BLaER1 (cell line): ENCODE measurements at regions not wholly inside any gene's neighbourhood (a gene's known extent, or its start where the extent isn't known, plus 50 kb on each side); places are given as distances from the start of the nearest gene placed in this dataset.

Experiments used
- H3K27ac ChIP-seq: shearing (Covaris generic); formaldehyde crosslinking; 2 replicates; pipeline ENCODE4 v1.8.1; 2022
- H3K27me3 ChIP-seq: shearing (Covaris generic); formaldehyde crosslinking; 2 replicates; pipeline ENCODE4 v1.8.1; 2022
- H3K36me3 ChIP-seq: shearing (Covaris generic); formaldehyde crosslinking; 2 replicates; pipeline ENCODE4 v1.8.1; 2022
- H3K4me1 ChIP-seq: shearing (Covaris generic); formaldehyde crosslinking; 2 replicates; pipeline ENCODE4 v1.8.1; 2022
- H3K4me2 ChIP-seq: shearing (Covaris generic); formaldehyde crosslinking; 2 replicates; pipeline ENCODE4 v1.8.1; 2022
- H3K4me3 ChIP-seq: shearing (Covaris generic); formaldehyde crosslinking; 2 replicates; pipeline ENCODE4 v1.8.1; 2022
- H3K9ac ChIP-seq: shearing (Covaris generic); formaldehyde crosslinking; 2 replicates; pipeline ENCODE4 v1.8.1; 2022
- H3K9me3 ChIP-seq: shearing (Covaris generic); formaldehyde crosslinking; 2 replicates; pipeline ENCODE4 v1.8.1; 2022
- H4K20me1 ChIP-seq: shearing (Covaris generic); formaldehyde crosslinking; 2 replicates; pipeline ENCODE4 v1.8.1; 2022
- Cebpa-rat ChIP-seq: shearing (Covaris generic); IDR thresholded peaks from 2 replicates; pipeline ENCODE4 v1.8.1; 2022

- Histone ChIP-seq H3K4me1 (peaks cover 34% of the 10 kb centered on the region), H3K27ac (no peak overlapping the region), H3K9me3 (no peaks in the 10 kb centered on the region), H3K27me3 (no peaks in the 10 kb centered on the region), H4K20me1 (no peaks in the 10 kb centered on the region), H3K9ac (no peak overlapping the region), H3K36me3 (no peaks in the 10 kb centered on the region), H3K4me2 (no peak overlapping the region), H3K4me3 (no peak overlapping the region)
- TF ChIP-seq Cebpa-rat = no peak
Observed at GRCh38 chrX:39930786-39931528, 166.8 kb downstream of the BCOR start.

GRCh38 chrX:39931529-39932282 lies 166.1 kb downstream of the BCOR start:
- no peak for TF ChIP-seq Cebpa-rat
- H3K27ac ChIP-seq = no peak overlapping the region
- no peaks in the 10 kb centered on the region for H3K27me3 ChIP-seq
- H3K36me3 ChIP-seq = no peaks in the 10 kb centered on the region
- H3K9ac ChIP-seq = no peak overlapping the region
- no peaks in the 10 kb centered on the region for H4K20me1 ChIP-seq
- no peak overlapping the region for H3K4me3 ChIP-seq
- H3K4me2 ChIP-seq = no peak overlapping the region
- H3K9me3 ChIP-seq = no peaks in the 10 kb centered on the region
- peaks cover 41% of the 10 kb centered on the region for H3K4me1 ChIP-seq

DNA sequence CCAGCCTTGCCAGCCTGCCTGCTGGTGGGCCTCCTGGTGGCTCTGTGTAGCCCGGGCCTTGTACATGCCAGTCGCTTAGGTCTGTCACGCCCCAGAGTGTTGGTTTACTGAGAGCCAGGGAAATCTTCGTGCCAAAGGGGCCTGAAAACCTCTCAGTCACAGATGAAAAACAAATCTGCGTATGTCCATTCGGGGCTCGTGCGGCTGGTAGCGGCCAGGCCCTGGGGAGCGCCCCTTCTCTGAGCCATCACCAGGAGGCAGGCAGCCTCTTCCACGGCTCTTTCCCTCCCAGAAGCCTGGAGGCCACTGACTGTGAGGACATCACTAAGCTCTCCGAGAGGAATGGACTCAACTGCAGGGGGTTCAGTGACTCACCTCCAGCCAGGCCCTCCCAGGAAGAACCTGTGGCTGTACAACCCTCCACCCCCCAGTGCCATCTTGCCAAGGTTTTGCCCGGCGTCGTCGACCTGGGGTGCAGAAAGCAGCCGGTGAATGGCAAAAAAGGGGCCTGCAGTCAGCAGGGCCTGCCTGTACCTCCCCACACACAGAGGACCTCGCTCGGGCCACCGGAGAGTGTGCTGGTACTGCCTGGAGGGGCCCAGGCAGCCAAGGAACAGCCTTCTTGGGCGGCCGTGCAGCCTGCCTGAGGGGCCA lies 162.2 kb downstream of the BCOR start:
- Histone ChIP-seq H3K36me3 (no peaks in the 10 kb centered on the region), H3K27ac (peak overlapping the region; percentile 37; the same call in 1 of the 2 replicates), H3K4me3 (no peak overlapping the region), H3K9me3 (no peaks in the 10 kb centered on the region), H3K4me2 (peak overlapping the region; percentile 77), H4K20me1 (no peaks in the 10 kb centered on the region), H3K27me3 (no peaks in the 10 kb centered on the region), H3K9ac (no peak overlapping the region), H3K4me1 (peaks cover 52% of the 10 kb centered on the region)
- TF ChIP-seq Cebpa-rat = no peak

DNA sequence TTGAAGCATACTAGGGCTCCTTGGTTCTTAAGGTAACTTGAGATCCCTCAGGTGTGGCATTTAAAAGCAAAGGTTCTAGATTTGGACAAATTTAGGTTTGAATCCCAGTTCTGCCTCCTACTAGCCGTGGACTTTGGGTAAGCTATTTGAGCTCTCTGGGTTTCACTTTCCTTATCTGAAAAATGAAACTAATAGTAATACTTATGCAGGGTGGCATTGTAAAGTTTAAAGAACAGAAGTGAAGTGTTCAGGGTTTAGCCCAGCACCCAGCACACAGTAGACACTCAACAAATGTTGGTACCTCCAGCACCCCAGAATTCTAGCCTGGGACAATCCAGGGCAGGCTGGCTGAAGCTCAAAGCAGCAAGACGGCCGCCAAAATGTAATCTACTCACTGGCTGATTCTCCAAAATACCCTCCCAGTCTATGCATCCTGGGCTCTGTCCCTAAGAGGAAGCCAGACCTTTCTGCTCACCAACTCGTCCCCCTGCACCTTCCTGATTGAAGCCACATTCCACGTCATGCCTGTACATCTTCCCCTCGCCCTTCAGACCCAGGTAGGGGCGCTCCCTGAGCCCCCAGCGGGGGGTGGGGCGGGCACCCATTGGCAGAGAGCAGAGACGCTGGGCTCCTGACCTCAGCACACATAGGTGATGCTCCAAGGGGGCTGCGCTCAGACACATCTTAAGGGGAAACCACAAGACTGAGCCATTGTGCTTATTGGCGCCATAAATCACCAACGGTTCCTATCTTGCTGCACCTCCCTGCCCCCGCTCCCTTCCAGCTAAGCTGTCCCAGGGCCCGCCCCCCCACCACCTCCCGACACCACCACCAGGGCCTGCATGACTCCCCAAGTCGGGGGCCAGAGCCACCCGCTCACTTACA lies 160.6 kb downstream of the BCOR start:
- no peak for TF ChIP-seq Cebpa-rat
- peak overlapping the region; percentile 41; the same call in 1 of the 2 replicates for H3K4me3 ChIP-seq

GRCh38 chrX:39938466-39938865 lies 159.3 kb downstream of the BCOR start:
- Histone ChIP-seq H4K20me1 (no peaks in the 10 kb centered on the region), H3K4me1 (peaks cover 51% of the 10 kb centered on the region), H3K4me2 (peak overlapping the region; percentile 77; the same call in 1 of the 2 replicates), H3K27me3 (no peaks in the 10 kb centered on the region), H3K27ac (no peak overlapping the region), H3K36me3 (no peaks in the 10 kb centered on the region), H3K4me3 (no peak overlapping the region), H3K9ac (no peak overlapping the region), H3K9me3 (no peaks in the 10 kb centered on the region)
- no peak for TF ChIP-seq Cebpa-rat

More for the DNA sequence above, 160.6 kb downstream of the BCOR start:
- Histone ChIP-seq H3K27ac (peak overlapping the region; percentile 66), H3K4me2 (peak overlapping the region; percentile 77), H3K4me1 (peaks cover 56% of the 10 kb centered on the region), H4K20me1 (no peaks in the 10 kb centered on the region), H3K27me3 (no peaks in the 10 kb centered on the region), H3K9me3 (no peaks in the 10 kb centered on the region), H3K36me3 (no peaks in the 10 kb centered on the region), H3K9ac (peak overlapping the region; percentile 63; the same call in 1 of the 2 replicates)

DNA sequence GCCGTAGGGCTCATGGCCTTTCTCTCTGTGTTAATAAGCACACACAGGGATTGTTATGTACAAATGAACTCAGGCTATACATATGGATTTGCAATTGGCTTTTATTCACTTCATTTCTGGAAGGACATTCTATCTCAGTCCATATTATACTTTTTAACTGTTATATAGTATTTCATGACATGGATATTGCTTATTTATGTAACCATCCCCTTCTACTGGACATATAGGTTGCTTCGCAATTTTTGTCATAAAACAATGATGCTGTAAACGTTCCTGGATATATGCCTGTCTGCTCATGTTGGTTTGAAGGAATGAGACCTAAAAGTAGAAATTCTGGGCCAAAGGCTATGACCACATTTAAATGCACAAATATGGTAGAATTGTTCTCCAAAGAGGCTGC lies 158.1 kb downstream of the BCOR start:
- H3K4me1 ChIP-seq = peaks cover 39% of the 10 kb centered on the region
- no peak for TF ChIP-seq Cebpa-rat
- no peaks in the 10 kb centered on the region for H4K20me1 ChIP-seq
- no peaks in the 10 kb centered on the region for H3K36me3 ChIP-seq
- H3K9me3 ChIP-seq = no peaks in the 10 kb centered on the region
- H3K27me3 ChIP-seq = no peaks in the 10 kb centered on the region
- no peak overlapping the region for H3K27ac ChIP-seq
- no peak overlapping the region for H3K4me2 ChIP-seq
- no peak overlapping the region for H3K4me3 ChIP-seq
- H3K9ac ChIP-seq = no peak overlapping the region

DNA sequence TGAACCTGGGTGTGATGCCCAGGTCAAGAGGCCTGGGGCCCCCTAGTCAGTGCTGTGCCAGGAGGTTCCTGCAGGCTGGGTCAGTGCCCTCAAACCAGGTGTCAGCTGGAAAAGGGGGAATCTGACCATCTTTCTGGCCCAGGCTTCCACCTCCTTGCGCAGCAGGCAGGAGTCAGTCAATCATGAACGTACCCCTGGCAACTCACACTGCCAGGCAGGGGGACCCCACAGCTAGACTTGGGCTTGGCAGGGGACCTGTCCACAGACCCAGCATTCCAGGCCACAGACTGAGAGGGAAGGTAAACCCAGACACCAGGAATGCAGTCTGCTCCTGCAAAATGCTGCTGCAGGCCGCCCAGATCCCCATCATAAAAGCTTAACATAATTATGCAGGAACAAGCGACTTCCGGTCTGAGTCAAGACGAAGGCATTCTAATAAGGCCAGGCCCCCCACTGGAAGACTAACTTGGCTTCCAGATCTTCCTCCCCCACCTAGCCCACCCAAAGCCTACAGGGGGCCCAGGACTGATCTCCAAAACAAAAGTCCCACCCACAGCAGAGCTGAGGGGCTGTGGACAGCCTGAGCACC lies 156.3 kb downstream of the BCOR start:
- H3K4me2 ChIP-seq = no peak overlapping the region
- H3K27ac ChIP-seq = no peak overlapping the region
- TF ChIP-seq Cebpa-rat = no peak
- no peaks in the 10 kb centered on the region for H4K20me1 ChIP-seq
- no peaks in the 10 kb centered on the region for H3K9me3 ChIP-seq
- peaks cover 26% of the 10 kb centered on the region for H3K4me1 ChIP-seq
- H3K9ac ChIP-seq = no peak overlapping the region
- H3K36me3 ChIP-seq = no peaks in the 10 kb centered on the region
- no peaks in the 10 kb centered on the region for H3K27me3 ChIP-seq
- no peak overlapping the region for H3K4me3 ChIP-seq

- TF ChIP-seq Cebpa-rat = no peak
- Histone ChIP-seq H3K4me2 (no peak overlapping the region), H3K27ac (no peak overlapping the region), H3K9ac (no peak overlapping the region), H4K20me1 (no peaks in the 10 kb centered on the region), H3K4me1 (peaks cover 36% of the 10 kb centered on the region), H3K4me3 (no peak overlapping the region), H3K27me3 (no peaks in the 10 kb centered on the region), H3K9me3 (no peaks in the 10 kb centered on the region), H3K36me3 (no peaks in the 10 kb centered on the region)
Observed at GRCh38 chrX:39944416-39944815, 153.3 kb downstream of the BCOR start.

DNA sequence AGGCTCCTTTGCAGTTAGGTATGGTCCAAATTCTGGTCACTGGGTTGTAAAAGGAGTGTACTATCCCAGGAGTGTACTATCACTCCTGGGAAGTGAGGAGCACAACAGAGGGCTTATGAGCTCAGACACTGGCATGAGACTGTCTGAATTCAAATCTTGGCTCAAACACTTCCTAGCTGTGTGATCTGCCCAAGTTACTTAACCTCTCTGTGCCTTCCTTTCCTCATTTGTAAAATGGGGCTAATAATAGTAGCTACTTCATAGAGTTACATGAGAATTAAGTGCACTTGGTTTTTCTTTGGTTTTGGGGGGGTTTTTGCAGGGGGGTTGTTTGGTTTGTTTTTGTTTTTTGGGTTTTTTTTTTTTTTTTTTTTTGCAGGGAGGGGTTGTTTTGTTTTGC lies 152.0 kb downstream of the BCOR start:
- 0 out of 2 replicates have a peak, but pooled peaks cover under 1% of the 10 kb centered on the region for H3K9me3 ChIP-seq
- no peaks in the 10 kb centered on the region for H4K20me1 ChIP-seq
- H3K27me3 ChIP-seq = no peaks in the 10 kb centered on the region
- no peak overlapping the region for H3K9ac ChIP-seq
- no peaks in the 10 kb centered on the region for H3K36me3 ChIP-seq
- no peak overlapping the region for H3K4me3 ChIP-seq
- no peak overlapping the region for H3K4me2 ChIP-seq
- peaks cover 45% of the 10 kb centered on the region for H3K4me1 ChIP-seq
- no peak for TF ChIP-seq Cebpa-rat
- H3K27ac ChIP-seq = no peak overlapping the region
